Kidney epithelial cell (primary cell): ENCODE measurements at regions not wholly inside any gene's neighbourhood (a gene's known extent, or its start where the extent isn't known, plus 50 kb on each side); places are given as distances from the start of the nearest gene placed in this dataset.
"Not testable (repeated sequence)": the region's sequence is repeated elsewhere in the genome, so short reads cannot be mapped to it uniquely, and the experiment has no call there.

Experiments
- DNase-seq: peaks from one replicate; pipeline ENCODE4 v3.0.0-alpha.2; 2010; ENCODE audit warnings: low read depth
- H3K27me3 ChIP-seq: 2 replicates; pipeline ENCODE4 v1.6.0; 2011; ENCODE audit warnings: low read length; ENCODE audit not compliant: control insufficient read depth, insufficient read depth
- H3K36me3 ChIP-seq: 2 replicates; pipeline ENCODE4 v1.5.1; 2011; ENCODE audit warnings: low read length; ENCODE audit not compliant: control insufficient read depth, insufficient read depth
- H3K4me3 ChIP-seq: 2 replicates; pipeline ENCODE4 v1.5.1; 2011; ENCODE audit warnings: low read depth, mild to moderate bottlenecking, control low read depth, low read length
- CTCF ChIP-seq: IDR thresholded peaks from 2 replicates; pipeline ENCODE4 v1.5.1; 2011; ENCODE audit warnings: mild to moderate bottlenecking, moderate library complexity, low read length, control low read depth, inconsistent platforms; ENCODE audit not compliant: insufficient read depth, poor library complexity, severe bottlenecking

GRCh38 chr13:88726075-88726474, 1054.9 kb downstream of the SLITRK5 start:
- DNase-seq = no peak
- TF ChIP-seq CTCF = no peak
- Histone ChIP-seq H3K36me3 (no peaks in the 10 kb centered on the region), H3K27me3 (no peaks in the 10 kb centered on the region), H3K4me3 (no peak overlapping the region)

GRCh38 chr13:88727236-88727635, 1056.1 kb downstream of the SLITRK5 start:
- H3K4me3 ChIP-seq, DNase-seq, H3K36me3 ChIP-seq, H3K27me3 ChIP-seq: not testable (repeated sequence)

- no peak for DNase-seq
- no peak for TF ChIP-seq CTCF
- H3K27me3 ChIP-seq = no peaks in the 10 kb centered on the region
- H3K4me3 ChIP-seq = no peak overlapping the region
- H3K36me3 ChIP-seq = no peaks in the 10 kb centered on the region
Measured at GRCh38 chr13:88729605-88730004, 1058.4 kb downstream of the SLITRK5 start.

GRCh38 chr13:88736026-88736425, 1064.9 kb downstream of the SLITRK5 start:
- H3K27me3 ChIP-seq = no peaks in the 10 kb centered on the region
- H3K36me3 ChIP-seq = no peaks in the 10 kb centered on the region
- no peak overlapping the region for H3K4me3 ChIP-seq
- TF ChIP-seq CTCF = no peak
- no peak for DNase-seq

GRCh38 chr13:88739195-88739594, 1068.0 kb downstream of the SLITRK5 start:
- no peak for TF ChIP-seq CTCF
- Histone ChIP-seq H3K27me3 (no peaks in the 10 kb centered on the region), H3K36me3 (no peaks in the 10 kb centered on the region), H3K4me3 (no peak overlapping the region)
- no peak for DNase-seq

- H3K36me3 ChIP-seq = no peaks in the 10 kb centered on the region
Measured at GRCh38 chr13:88744289-88744688, 1073.1 kb downstream of the SLITRK5 start.

More at GRCh38 chr13:88744289-88744688, 1073.1 kb downstream of the SLITRK5 start:
- no peak for DNase-seq
- TF ChIP-seq CTCF = no peak
- no peak overlapping the region for H3K4me3 ChIP-seq
- no peaks in the 10 kb centered on the region for H3K27me3 ChIP-seq
